NCI-H2107 treated with DMSO at 0.1 percent for 48 hours (cell line): ENCODE measurements at regions not wholly inside any gene's neighbourhood (a gene's known extent, or its start where the extent isn't known, plus 50 kb on each side); places are given as distances from the start of the nearest gene placed in this dataset.

Source experiments
- DNase-seq: peaks from one replicate; lab custom pipeline; 2025; ENCODE audit not compliant: unreplicated experiment; lab: John Stamatoyannopoulos, UW

DNA sequence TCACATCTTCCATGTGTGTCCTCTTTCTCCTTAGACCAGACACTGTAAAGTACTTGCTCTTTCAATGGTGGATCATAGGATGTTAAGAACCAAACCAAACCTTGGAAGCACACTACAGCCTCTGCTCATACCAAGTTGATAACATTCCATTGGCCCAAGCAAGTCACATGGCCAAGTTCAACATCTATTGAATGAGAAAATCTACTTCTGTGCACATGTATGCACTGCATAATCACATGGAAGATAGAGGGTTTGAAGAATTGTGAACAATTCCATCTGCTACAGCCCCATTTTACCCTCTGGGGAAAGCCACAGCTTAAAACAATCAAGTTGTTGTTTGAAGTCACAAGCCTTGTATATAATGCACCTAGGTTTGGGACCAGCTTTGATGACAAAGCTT, 68.2 kb downstream of the MFAP3 start:
- no peak for DNase-seq

DNA sequence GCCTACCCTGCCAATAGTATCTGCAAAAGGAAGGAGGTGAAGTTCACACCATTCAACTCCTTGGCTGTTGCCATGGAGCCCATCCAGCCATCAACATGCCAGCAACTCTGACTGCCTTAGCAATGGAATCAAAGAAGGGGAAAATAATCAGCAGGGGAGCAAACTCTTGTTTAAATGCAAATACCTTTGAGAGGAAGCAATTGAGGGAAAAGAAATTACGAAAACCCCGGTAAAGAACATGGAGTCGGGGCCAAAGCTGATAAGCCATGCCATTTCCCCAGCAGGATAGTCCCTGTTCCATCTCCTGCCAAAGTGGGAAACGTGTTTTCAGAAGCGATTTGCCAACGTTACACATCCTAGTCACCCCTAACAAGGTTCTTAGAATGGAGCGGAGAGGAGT, 69.0 kb downstream of the MFAP3 start:
- no peak for DNase-seq

GRCh38 chr5:154109416-154110106, 70.8 kb downstream of the MFAP3 start:
- DNase-seq: no peak

DNA sequence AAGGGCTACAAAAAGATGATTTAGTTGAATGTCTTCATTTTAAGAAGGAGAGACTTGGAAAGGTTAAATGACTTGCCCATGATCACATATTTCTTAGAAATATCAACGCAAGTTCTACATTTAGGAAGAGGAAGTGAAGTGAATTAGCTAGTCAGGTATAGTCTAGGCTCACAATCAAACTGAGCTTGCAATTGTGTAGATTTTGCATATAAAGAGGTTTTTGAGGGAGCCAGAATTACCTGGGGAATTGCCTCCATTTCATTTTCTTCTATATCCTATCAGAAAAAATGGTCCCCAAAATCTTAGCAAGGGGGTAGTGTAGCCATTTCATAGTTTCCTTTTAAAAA, 71.3 kb downstream of the MFAP3 start:
- DNase-seq: no peak

GRCh38 chr5:154110716-154111115, 71.9 kb downstream of the MFAP3 start:
- no peak for DNase-seq

- no peak for DNase-seq
Measured at GRCh38 chr5:154111214-154111613, 72.4 kb downstream of the MFAP3 start.

DNA sequence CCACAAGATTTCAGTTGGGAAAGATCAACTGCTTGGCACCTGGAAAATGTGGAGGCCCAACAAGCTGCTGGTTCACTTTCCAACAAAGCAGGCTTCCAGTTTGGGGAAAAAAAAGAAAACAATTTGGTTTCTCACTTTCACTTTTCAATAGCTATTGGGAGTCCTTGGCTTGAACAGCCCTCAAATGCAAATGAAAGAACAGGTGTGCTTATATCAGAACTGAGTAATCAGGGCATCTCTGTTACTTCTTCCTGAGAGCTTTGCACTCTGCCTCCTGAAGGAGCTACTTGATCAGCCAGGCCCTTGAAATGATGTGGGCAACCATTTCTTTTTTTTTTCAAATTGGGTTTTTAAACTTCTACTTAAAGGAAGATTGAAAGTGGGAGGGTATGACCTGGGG, 73.5 kb downstream of the MFAP3 start:
- DNase-seq: no peak

- DNase-seq: no peak
Measured at GRCh38 chr5:154115291-154115690, 75.2 kb upstream of the GALNT10 start.

DNA sequence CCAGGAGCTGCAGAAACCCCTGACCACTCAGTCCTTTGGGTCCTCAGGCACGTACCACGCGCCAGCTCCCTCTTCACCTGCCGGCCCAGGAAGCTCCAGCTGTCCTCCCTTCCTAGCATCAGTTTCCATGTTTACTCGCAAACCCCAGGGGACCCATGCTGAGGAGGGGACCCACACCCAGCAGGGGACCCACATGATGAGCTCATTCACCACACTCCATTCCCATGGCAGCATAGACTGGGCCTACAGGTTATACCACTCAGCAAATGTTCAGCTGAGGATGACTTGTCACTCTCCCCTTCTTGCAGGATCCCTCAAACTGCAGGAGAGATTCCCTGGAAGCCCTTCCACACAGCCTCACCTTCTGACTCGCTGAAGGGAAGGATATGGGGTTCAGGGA, 73.5 kb upstream of the GALNT10 start:
- DNase-seq: peak; percentile 73

DNA sequence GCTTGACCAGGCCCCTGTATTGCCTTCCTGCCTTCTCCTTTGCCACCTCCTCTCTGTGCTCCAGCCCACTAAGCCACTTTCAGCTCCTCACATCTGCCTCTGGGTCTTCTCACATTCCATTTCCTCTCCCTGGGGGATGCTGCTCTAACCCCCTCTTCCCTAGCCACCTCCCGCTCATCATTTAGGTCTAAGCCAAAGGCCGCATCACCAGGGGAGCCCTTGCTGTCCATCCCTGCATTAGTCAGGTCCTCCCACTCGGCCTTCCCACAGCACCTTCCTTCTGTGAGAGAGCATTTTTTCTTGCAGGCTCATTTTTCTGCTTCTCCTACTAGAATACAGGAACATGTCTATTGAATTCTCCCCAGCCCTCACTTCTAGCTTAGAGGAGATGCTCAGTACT, 72.6 kb upstream of the GALNT10 start:
- DNase-seq: no peak

- DNase-seq: no peak
Measured at GRCh38 chr5:154118385-154118784, 72.1 kb upstream of the GALNT10 start.

GRCh38 chr5:154118893-154119336, 71.6 kb upstream of the GALNT10 start:
- no peak for DNase-seq

GRCh38 chr5:154129013-154129412, 61.5 kb upstream of the GALNT10 start:
- no peak for DNase-seq

DNA sequence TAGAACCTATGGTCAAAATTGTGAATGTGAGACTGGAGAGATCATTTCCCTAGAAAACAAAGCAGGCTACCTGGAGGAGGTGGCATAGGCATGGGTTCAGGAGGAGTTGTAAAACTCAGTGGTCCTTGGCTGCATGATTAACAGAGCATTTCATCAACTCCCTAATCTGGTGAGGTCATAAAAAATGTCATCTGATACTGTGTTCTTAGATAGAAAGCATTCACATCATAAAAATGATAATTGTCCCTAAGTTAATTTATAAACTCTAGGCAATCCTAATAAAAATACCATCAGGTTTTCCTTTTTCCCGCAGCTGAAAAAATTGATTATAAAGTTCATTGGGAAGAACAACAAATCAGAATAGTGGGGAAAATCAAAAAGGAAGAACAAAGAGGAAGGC, 60.6 kb upstream of the GALNT10 start:
- DNase-seq: no peak

DNA sequence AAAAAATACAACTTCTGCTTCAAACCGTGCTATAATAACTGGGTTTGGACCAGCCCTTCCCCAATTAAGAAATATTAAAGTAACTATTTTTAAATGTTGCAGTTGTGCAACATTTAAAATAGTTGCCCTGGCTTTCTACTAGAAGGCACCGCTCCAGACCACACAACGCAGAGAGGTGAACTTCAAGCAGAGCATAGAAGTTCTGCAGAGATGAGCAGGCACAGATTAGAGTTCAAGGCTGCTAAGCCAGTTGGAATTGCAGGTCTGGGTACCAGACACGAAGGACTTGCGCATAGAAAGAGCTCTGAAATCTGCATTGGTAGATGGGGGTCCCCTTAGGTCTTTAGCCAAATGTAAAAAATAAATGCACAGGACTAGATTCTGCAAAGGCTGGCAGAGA, 58.7 kb upstream of the GALNT10 start:
- DNase-seq: no peak

DNA sequence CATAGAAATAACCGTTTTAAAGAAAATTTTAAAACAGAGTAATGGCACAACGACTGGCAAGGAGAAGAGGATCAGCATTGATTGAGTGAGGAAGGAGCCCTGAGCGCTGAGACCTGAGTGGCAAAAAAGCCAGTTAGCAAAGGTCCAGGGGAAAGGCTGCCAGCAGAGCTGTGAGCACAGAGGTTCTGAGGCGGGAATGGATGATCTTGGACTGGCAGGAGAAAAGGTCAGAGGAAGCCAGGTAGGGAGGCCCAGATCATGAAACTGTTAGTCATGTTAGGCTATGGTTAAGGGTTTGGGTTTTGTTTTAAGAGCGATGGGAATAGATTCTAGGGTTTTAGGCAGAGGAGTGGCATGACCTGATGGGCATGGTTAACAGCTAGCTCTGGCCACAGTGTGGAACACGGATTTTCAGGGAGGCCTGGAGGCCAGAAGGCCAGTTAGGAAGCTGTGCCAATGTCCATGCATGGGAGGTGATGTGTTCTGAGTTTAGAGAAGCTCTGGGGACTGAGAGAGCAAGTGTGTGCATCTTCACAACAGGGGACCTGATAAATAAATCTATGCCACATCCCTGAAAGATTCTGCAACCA, 57.7 kb upstream of the GALNT10 start:
- DNase-seq: no peak

DNA sequence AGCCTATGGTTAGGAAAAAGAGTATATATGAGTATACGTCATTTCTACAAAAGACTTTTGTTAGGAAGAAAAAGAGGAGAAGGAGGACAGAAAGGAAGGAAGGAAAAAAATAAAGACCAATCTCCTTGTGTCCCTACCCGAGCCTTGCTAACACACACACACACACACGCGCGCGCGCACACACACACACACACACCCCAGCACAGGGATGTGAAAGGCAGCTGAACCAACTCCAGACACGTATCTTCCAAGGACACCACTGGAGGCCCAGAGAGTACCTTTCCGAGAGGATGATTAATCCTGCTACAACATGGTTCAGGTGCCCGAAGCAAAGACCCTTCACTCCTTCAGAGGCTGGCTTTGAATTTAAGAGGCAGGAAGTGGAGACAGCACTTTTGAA, 56.9 kb upstream of the GALNT10 start:
- DNase-seq: no peak

GRCh38 chr5:154134499-154134898, 56.0 kb upstream of the GALNT10 start:
- DNase-seq: no peak

DNA sequence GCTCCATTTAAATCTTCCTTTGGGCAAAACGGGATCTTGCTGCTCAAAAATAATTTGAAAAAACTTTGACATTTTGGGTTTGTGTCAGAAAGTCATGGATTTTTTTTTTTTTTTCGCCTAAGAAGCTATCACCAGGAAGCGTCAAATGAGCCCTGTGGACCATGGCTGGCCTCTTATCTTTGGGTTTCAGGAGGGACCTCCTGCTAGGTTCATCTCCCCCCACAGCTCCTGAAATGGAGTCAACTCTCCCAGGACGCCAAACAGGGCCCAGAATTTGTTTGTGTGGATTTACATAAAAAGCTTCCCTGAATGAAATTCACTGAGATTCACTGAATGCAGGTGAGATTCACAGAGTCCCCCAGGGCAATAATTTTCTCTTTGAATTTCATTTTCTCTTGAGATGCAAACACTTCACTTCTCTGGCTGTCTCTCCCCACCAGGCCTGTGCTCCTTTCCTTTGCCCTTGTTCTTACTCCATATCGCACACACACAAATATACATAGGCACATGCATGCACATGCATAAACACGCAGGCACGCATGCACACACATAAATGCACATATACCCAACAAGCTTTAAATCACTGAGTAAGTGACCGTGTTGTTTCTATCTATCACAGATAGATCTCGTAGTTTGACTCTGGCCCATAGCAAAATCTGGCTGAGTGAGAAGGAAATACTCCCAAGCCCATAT, 55.3 kb upstream of the GALNT10 start:
- DNase-seq: no peak

DNA sequence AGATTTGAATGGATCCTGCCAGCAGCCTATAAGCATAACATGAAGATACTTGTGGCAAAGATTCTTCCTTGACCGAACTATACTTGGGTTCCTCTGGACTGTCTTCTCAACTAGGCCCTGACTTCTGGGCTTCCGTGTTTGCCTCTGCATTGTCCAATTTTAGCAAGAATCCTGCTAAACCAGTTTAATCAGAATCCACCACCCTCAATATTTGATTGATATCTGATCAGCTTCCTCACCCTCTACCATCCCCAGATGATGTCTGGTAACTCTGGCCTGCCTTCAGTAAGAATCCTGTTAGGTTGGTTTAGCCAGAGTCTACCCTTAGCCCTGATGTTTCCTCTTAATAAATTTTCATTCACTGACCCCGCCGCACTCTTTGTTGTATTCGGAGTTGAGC, 54.4 kb upstream of the GALNT10 start:
- DNase-seq: no peak

- no peak for DNase-seq
Measured at GRCh38 chr5:154138701-154139100, 51.8 kb upstream of the GALNT10 start.

DNA sequence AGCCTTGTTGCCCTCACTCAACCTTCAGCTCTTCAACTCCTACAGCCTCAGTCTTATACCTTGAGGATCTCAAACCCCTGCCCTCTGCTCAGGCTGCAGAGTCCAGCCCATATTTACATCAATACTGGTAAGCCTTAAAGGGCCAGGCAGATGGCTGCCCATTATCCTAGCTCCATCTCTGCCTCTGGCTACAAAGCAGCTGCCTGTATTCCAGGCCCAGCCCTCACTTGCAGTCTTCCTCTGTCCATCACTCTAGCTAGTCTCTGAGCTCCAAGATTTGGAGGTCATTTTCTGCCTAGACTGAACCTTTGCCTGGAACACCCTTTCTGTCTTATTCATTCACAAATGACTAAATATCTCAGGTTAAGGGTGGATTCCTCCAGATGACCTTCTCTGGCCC, 50.2 kb upstream of the GALNT10 start:
- DNase-seq: no peak
